Smooth muscle cell (in vitro differentiated cells): ENCODE measurements at regions not wholly inside any gene's neighbourhood (a gene's known extent, or its start where the extent isn't known, plus 50 kb on each side); places are given as distances from the start of the nearest gene placed in this dataset.

ENCODE experiments used
- DNase-seq: peaks from one replicate; lab custom pipeline; 2025; ENCODE audit not compliant: unreplicated experiment; lab: John Stamatoyannopoulos, UW
- H2AFZ ChIP-seq: fragments of 200-600 bp; sonication (generic); 2 replicates; pipeline ENCODE4 v1.6.0; 2016; ENCODE audit warnings: antibody characterized with exemption, low read depth, mild to moderate bottlenecking
- H3F3A ChIP-seq: fragments of 200-600 bp; sonication (generic); 2 replicates; pipeline ENCODE4 v1.6.0; 2017; ENCODE audit warnings: antibody characterized with exemption, low read depth
- H3K27ac ChIP-seq: fragments of 200-600 bp; sonication (generic); 2 replicates; pipeline ENCODE4 v1.5.1; 2016; ENCODE audit warnings: low read depth, mild to moderate bottlenecking
- H3K27me3 ChIP-seq: fragments of 200-600 bp; sonication (generic); 2 replicates; pipeline ENCODE4 v1.6.1; 2016; ENCODE audit warnings: low read depth, mild to moderate bottlenecking
- H3K36me3 ChIP-seq: fragments of 200-600 bp; sonication (generic); 2 replicates; pipeline ENCODE4 v1.5.1; 2016; ENCODE audit warnings: low read depth
- H3K4me1 ChIP-seq: fragments of 200-600 bp; sonication (generic); 2 replicates; pipeline ENCODE4 v1.5.1; 2016; ENCODE audit warnings: low read depth
- H3K4me2 ChIP-seq: fragments of 200-600 bp; sonication (generic); 2 replicates; pipeline ENCODE4 v1.6.0; 2016; ENCODE audit warnings: mild to moderate bottlenecking
- H3K4me3 ChIP-seq: fragments of 200-600 bp; sonication (generic); 2 replicates; pipeline ENCODE4 v1.5.1; 2016; ENCODE audit warnings: mild to moderate bottlenecking
- H3K79me2 ChIP-seq: fragments of 200-600 bp; sonication (generic); 2 replicates; pipeline ENCODE4 v1.6.0; 2016; ENCODE audit warnings: low read depth, mild to moderate bottlenecking
- H3K9ac ChIP-seq: fragments of 200-600 bp; sonication (generic); 2 replicates; pipeline ENCODE4 v1.6.0; 2016; ENCODE audit warnings: low read depth
- H3K9me3 ChIP-seq: fragments of 200-600 bp; sonication (generic); replicated peaks from 2 replicates; pipeline ENCODE4 v1.5.1; 2016; ENCODE audit warnings: low read depth
- H4K20me1 ChIP-seq: fragments of 200-600 bp; sonication (generic); 2 replicates; pipeline ENCODE4 v1.6.0; 2016; ENCODE audit warnings: low read depth
- CTCF ChIP-seq: fragments of 200-600 bp; sonication (generic); IDR thresholded peaks from 2 replicates; pipeline ENCODE4 v1.5.1; 2017; ENCODE audit warnings: borderline replicate concordance, mild to moderate bottlenecking, antibody characterized with exemption; ENCODE audit not compliant: insufficient read depth, poor library complexity, severe bottlenecking
- WGBS: methylation state at CpG from one replicate; pipeline ENCODE4 v1.1.7; 2016; ENCODE audit warnings: low lambda C conversion rate; 5-methylcytosine and 5-hydroxymethylcytosine counted together

DNA sequence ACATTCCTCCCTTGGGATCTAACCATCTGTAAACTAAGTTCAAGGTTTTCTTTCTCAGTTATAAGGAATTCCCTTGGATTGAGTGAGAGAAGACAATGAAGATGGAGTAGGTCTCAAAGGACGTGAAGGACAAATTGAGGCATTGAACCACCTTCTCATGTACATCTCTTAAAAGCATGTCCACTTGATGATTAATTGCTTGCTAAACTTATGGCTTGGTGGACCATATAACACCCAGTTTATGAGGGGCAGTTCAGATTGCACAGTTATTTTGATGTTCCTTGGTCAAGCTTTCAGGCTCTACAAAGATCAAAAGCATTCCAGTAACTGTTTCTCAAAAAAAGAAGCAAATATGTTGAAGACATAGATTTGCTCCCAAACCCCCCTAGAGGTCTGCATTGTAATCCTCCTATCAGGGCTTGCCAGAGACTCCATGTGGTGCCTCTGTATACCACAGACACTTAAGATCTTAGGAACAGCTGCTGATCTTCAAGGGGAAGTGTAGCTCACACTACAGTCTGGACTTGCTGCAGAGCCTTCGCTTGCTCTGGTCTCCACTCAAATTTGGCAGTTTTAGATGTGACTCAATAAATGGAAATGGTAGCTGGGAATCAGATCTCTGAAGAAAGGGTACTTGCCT, 56.9 kb upstream of the ALDH1A1 start:
- no peaks in the 10 kb centered on the region for H4K20me1 ChIP-seq
- H3K27ac ChIP-seq = no peak overlapping the region
- DNase-seq = no peak
- no peaks in the 10 kb centered on the region for H3K4me1 ChIP-seq
- H3K27me3 ChIP-seq = no peaks in the 10 kb centered on the region
- no peak overlapping the region for H3K9ac ChIP-seq
- H3K79me2 ChIP-seq = no peaks in the 10 kb centered on the region
- no peak overlapping the region for H3K4me3 ChIP-seq
- no peak for TF ChIP-seq CTCF
- H3K36me3 ChIP-seq = no peaks in the 10 kb centered on the region
- H3K4me2 ChIP-seq = no peak overlapping the region
- WGBS = 84% methylated on average over 2 of the region's 2 CpGs
- H3F3A ChIP-seq = no peaks in the 10 kb centered on the region
- H3K9me3 ChIP-seq = no peaks in the 10 kb centered on the region
- no peak overlapping the region for H2AFZ ChIP-seq

DNA sequence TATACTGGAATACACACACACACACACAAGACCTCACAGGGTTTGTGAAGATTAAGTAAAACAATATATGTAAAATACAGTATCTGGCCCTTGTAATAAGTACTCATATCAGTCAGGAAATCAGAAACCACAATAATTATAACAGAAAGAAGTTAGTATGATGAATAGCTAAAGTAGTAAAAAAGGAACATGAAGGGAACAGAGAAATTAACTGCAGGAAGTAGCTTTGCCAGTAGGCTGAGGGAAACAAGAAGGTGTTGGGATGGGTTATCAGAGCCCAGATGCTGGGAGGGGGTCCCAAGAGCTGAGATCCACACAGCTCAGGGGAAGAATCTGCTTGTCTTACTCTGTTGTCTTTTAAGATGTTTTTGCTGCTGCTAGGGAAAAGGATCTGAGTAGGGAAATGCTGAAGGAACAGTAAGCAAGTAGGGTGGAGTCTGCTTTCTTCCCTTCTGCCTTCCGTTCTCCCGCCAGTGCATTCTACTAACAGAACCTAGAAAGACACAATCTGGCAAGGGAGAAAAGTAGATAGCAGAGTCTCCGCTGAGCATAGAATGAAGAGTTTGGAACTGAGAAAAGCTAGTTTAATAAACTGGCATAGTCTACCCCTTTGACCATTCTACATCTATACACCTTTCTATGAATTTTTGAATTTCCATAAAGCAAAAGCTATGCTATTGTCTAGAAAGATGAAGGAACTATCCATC, 55.3 kb upstream of the ALDH1A1 start:
- Histone ChIP-seq H3K9me3 (no peaks in the 10 kb centered on the region), H3K27me3 (no peaks in the 10 kb centered on the region), H2AFZ (no peak overlapping the region), H3F3A (no peaks in the 10 kb centered on the region), H3K27ac (no peak overlapping the region), H3K79me2 (no peaks in the 10 kb centered on the region), H3K9ac (no peak overlapping the region), H3K4me2 (no peak overlapping the region), H3K4me3 (no peak overlapping the region), H3K4me1 (no peaks in the 10 kb centered on the region), H4K20me1 (no peaks in the 10 kb centered on the region), H3K36me3 (no peaks in the 10 kb centered on the region)
- no peak for DNase-seq
- no peak for TF ChIP-seq CTCF
- 92% methylated on average over 3 of the region's 3 CpGs for WGBS

- no peak overlapping the region for H2AFZ ChIP-seq
- H3K4me2 ChIP-seq = no peak overlapping the region
- DNase-seq = no peak
- no peaks in the 10 kb centered on the region for H3K36me3 ChIP-seq
- H3K9ac ChIP-seq = no peak overlapping the region
- no peak for TF ChIP-seq CTCF
- no peak overlapping the region for H3K27ac ChIP-seq
- no peaks in the 10 kb centered on the region for H3K27me3 ChIP-seq
- no peaks in the 10 kb centered on the region for H3K79me2 ChIP-seq
- no peak overlapping the region for H3K4me3 ChIP-seq
- H4K20me1 ChIP-seq = no peaks in the 10 kb centered on the region
- H3F3A ChIP-seq = no peaks in the 10 kb centered on the region
- H3K9me3 ChIP-seq = no peaks in the 10 kb centered on the region
- H3K4me1 ChIP-seq = no peaks in the 10 kb centered on the region
- 86% methylated on average over 2 of the region's 2 CpGs for whole genome bisulfite sequencing
Observed at GRCh38 chr9:73006986-73007385, 54.1 kb upstream of the ALDH1A1 start.
